WTC11 (cell line): ENCODE measurements at regions not wholly inside any gene's neighbourhood (a gene's known extent, or its start where the extent isn't known, plus 50 kb on each side); places are given as distances from the start of the nearest gene placed in this dataset.

ENCODE experiments used
- ATAC-seq: fragments of 200-7000 bp; cut with Tn5 transposase; 2 replicates; pipeline ENCODE4 v1.10.0; 2021; ENCODE audit warnings: mild to moderate bottlenecking, moderate library complexity
- CTCF ChIA-PET: fragments of 300-600 bp; sonication (Branson Sonifier 250); formaldehyde crosslinking; loops from one replicate; lab custom pipeline; 2021; ENCODE audit warnings: antibody characterized with exemption; lab: Charles Lee
- POLR2A ChIA-PET: fragments of 350-600 bp; sonication (Branson Sonifier 250); formaldehyde crosslinking; loops from one replicate; lab custom pipeline; 2021; ENCODE audit warnings: antibody characterized with exemption; lab: Charles Lee
- DNase-seq: peaks from one replicate; pipeline ENCODE4 v3.0.0; 2021; ENCODE audit warnings: low spot score
- H3K27ac Mint-ChIP-seq: 2 replicates; pipeline ENCODE4 v1.8.0; 2021; ENCODE audit warnings: mixed read lengths
- H3K27me3 Mint-ChIP-seq: 2 replicates; pipeline ENCODE4 v1.8.0; 2021; ENCODE audit warnings: low read depth, mild to moderate bottlenecking, moderate library complexity, mixed read lengths
- H3K36me3 Mint-ChIP-seq: 2 replicates; pipeline ENCODE4 v1.8.0; 2021; ENCODE audit warnings: mixed read lengths
- H3K4me1 Mint-ChIP-seq: 2 replicates; pipeline ENCODE4 v1.8.0; 2022; ENCODE audit warnings: mixed read lengths
- H3K4me3 Mint-ChIP-seq: 2 replicates; pipeline ENCODE4 v1.8.0; 2021; ENCODE audit warnings: mild to moderate bottlenecking, moderate library complexity, mixed read lengths
- H3K9me3 Mint-ChIP-seq: 2 replicates; pipeline ENCODE4 v1.8.0; 2021; ENCODE audit warnings: mixed read lengths
- ATF6 ChIP-seq: sonication (generic); formaldehyde crosslinking; IDR thresholded peaks from 2 replicates; pipeline ENCODE4 v1.8.1; 2023; ENCODE audit warnings: mild to moderate bottlenecking, missing genetic modification reagents
- CBFB ChIP-seq: sonication (generic); formaldehyde crosslinking; IDR thresholded peaks from 2 replicates; pipeline ENCODE4 v1.8.1; 2022; ENCODE audit warnings: mild to moderate bottlenecking, low read depth, missing genetic modification reagents
- CDX4 ChIP-seq: fragments of 250-450 bp; sonication (Bioruptor Pico); IDR thresholded peaks from 2 replicates; pipeline ENCODE4 v1.9.0; 2021; ENCODE audit warnings: moderate library complexity, mild to moderate bottlenecking, inconsistent platforms, borderline replicate concordance
- E2F5 ChIP-seq: sonication (generic); formaldehyde crosslinking; IDR thresholded peaks from 2 replicates; pipeline ENCODE4 v1.8.1; 2022; ENCODE audit warnings: mild to moderate bottlenecking, moderate library complexity, missing genetic modification reagents
- ETV6 ChIP-seq: sonication (generic); formaldehyde crosslinking; IDR thresholded peaks from 2 replicates; pipeline ENCODE4 v1.8.1; 2022; ENCODE audit warnings: mild to moderate bottlenecking, missing genetic modification reagents
- FOXP1 ChIP-seq: sonication (generic); formaldehyde crosslinking; IDR thresholded peaks from 2 replicates; pipeline ENCODE4 v1.8.0; 2022; ENCODE audit warnings: missing genetic modification reagents, mild to moderate bottlenecking, moderate library complexity, borderline replicate concordance
- HMGXB4 ChIP-seq: sonication (generic); formaldehyde crosslinking; IDR thresholded peaks from 2 replicates; pipeline ENCODE4 v1.8.1; 2023; ENCODE audit warnings: mild to moderate bottlenecking, moderate library complexity, missing genetic modification reagents
- MLX ChIP-seq: sonication (generic); formaldehyde crosslinking; IDR thresholded peaks from 2 replicates; pipeline ENCODE4 v1.8.1; 2023; ENCODE audit warnings: mild to moderate bottlenecking, missing genetic modification reagents, moderate library complexity
- MXD4 ChIP-seq: fragments of 250-450 bp; sonication (Bioruptor Pico); IDR thresholded peaks from 2 replicates; pipeline ENCODE4 v1.8.0; 2021; ENCODE audit warnings: mild to moderate bottlenecking, moderate library complexity, borderline replicate concordance
- NFE2L1 ChIP-seq: sonication (generic); formaldehyde crosslinking; IDR thresholded peaks from 2 replicates; pipeline ENCODE4 v1.8.1; 2023; ENCODE audit warnings: missing genetic modification reagents
- NR2C2 ChIP-seq: sonication (generic); formaldehyde crosslinking; IDR thresholded peaks from 2 replicates; pipeline ENCODE4 v1.8.0; 2022; ENCODE audit warnings: mild to moderate bottlenecking, missing genetic modification reagents
- PRDM15 ChIP-seq: sonication (generic); formaldehyde crosslinking; IDR thresholded peaks from 2 replicates; pipeline ENCODE4 v1.8.0; 2022; ENCODE audit warnings: missing genetic modification reagents
- PREB ChIP-seq: sonication (generic); formaldehyde crosslinking; IDR thresholded peaks from 2 replicates; pipeline ENCODE4 v1.8.1; 2022; ENCODE audit warnings: mild to moderate bottlenecking, missing genetic modification reagents, moderate library complexity, borderline replicate concordance
- RORB ChIP-seq: fragments of 250-450 bp; sonication (Bioruptor Pico); IDR thresholded peaks from 2 replicates; pipeline ENCODE4 v1.9.0; 2021; ENCODE audit warnings: mild to moderate bottlenecking
- SMAD3 ChIP-seq: sonication (generic); formaldehyde crosslinking; IDR thresholded peaks from 2 replicates; pipeline ENCODE4 v1.8.0; 2022; ENCODE audit warnings: missing genetic modification reagents, mild to moderate bottlenecking, borderline replicate concordance
- SOX15 ChIP-seq: fragments of 250-450 bp; sonication (Bioruptor Pico); IDR thresholded peaks from 2 replicates; pipeline ENCODE4 v1.9.0; 2021; ENCODE audit warnings: mild to moderate bottlenecking
- TCF7 ChIP-seq: sonication (generic); formaldehyde crosslinking; IDR thresholded peaks from 2 replicates; pipeline ENCODE4 v1.8.0; 2022; ENCODE audit warnings: mild to moderate bottlenecking, low read depth, missing genetic modification reagents, moderate library complexity
- TP53 ChIP-seq: sonication (generic); formaldehyde crosslinking; IDR thresholded peaks from 2 replicates; pipeline ENCODE4 v1.8.1; 2023; ENCODE audit warnings: mild to moderate bottlenecking, missing genetic modification reagents
- ZNF532 ChIP-seq: fragments of 250-450 bp; sonication (Bioruptor Pico); IDR thresholded peaks from 2 replicates; pipeline ENCODE4 v1.9.0; 2021; ENCODE audit warnings: mild to moderate bottlenecking, borderline replicate concordance

- DNase-seq (no peak), ATAC-seq (no peak)
- Mint-ChIP-seq H3K27me3 (no peaks in the 10 kb centered on the region), H3K36me3 (0 out of 2 replicates have a peak, but pooled peaks cover 2% of the 10 kb centered on the region), H3K4me1 (no peaks in the 10 kb centered on the region), H3K27ac (no peak overlapping the region), H3K9me3 (peaks cover 8% of the 10 kb centered on the region), H3K4me3 (no peak overlapping the region)
- ChIA-PET POLR2A (no interaction called here), CTCF (no interaction called here)
- TF ChIP-seq ATF6 (no peak), MLX (CRISPR knock-in tag) (no peak), HMGXB4 (CRISPR knock-in tag) (no peak), MXD4 (CRISPR knock-in tag) (no peak), RORB (CRISPR knock-in tag) (no peak), NR2C2 (no peak), TP53 (CRISPR knock-in tag) (no peak)
Measured at GRCh38 chr13:44174769-44175425, 198.7 kb upstream of the SERP2 start.

- no peak overlapping the region for H3K27ac Mint-ChIP-seq
- H3K36me3 Mint-ChIP-seq, result 0 out of 2 replicates have a peak, but pooled peaks cover 2% of the 10 kb centered on the region
- no peaks in the 10 kb centered on the region for H3K4me1 Mint-ChIP-seq
- H3K9me3 Mint-ChIP-seq, result peaks cover 8% of the 10 kb centered on the region
- POLR2A ChIA-PET, result interaction anchor here (0.9 kb wide), 1 partner anchor 261 kb away, joined by 3 read pairs; no protein-coding TSS in a partner anchor
- DNase-seq, result no peak
- CTCF ChIA-PET, result no interaction called here
- ATAC-seq, result no peak
- no peaks in the 10 kb centered on the region for H3K27me3 Mint-ChIP-seq
- no peak overlapping the region for H3K4me3 Mint-ChIP-seq
- TF ChIP-seq SOX15, result no peak
- no peak for TF ChIP-seq E2F5 (CRISPR knock-in tag)
- TF ChIP-seq PREB (CRISPR knock-in tag), result no peak
- TF ChIP-seq TCF7 (CRISPR knock-in tag), result no peak
- no peak for TF ChIP-seq ETV6 (CRISPR knock-in tag)
- no peak for TF ChIP-seq NFE2L1
- TF ChIP-seq CBFB (CRISPR knock-in tag), result no peak
- TF ChIP-seq FOXP1 (CRISPR knock-in tag), result no peak
- TF ChIP-seq PRDM15 (CRISPR knock-in tag), result no peak
- TF ChIP-seq SMAD3 (CRISPR knock-in tag), result no peak
- TF ChIP-seq ZNF532, result no peak
- no peak for TF ChIP-seq CDX4 (CRISPR knock-in tag)
Measured at GRCh38 chr13:44176173-44176572, 197.5 kb upstream of the SERP2 start.
